CD4-positive, alpha-beta T cell treated with Interleukin-10 for 1 hour (primary cell): ENCODE measurements at regions not wholly inside any gene's neighbourhood (a gene's known extent, or its start where the extent isn't known, plus 50 kb on each side); places are given as distances from the start of the nearest gene placed in this dataset.
"Not testable (repeated sequence)": the region's sequence is repeated elsewhere in the genome, so short reads cannot be mapped to it uniquely, and the experiment has no call there.

ENCODE experiments used
- DNase-seq: peaks from one replicate; pipeline ENCODE4 v3.0.0-alpha.2; 2020

DNA sequence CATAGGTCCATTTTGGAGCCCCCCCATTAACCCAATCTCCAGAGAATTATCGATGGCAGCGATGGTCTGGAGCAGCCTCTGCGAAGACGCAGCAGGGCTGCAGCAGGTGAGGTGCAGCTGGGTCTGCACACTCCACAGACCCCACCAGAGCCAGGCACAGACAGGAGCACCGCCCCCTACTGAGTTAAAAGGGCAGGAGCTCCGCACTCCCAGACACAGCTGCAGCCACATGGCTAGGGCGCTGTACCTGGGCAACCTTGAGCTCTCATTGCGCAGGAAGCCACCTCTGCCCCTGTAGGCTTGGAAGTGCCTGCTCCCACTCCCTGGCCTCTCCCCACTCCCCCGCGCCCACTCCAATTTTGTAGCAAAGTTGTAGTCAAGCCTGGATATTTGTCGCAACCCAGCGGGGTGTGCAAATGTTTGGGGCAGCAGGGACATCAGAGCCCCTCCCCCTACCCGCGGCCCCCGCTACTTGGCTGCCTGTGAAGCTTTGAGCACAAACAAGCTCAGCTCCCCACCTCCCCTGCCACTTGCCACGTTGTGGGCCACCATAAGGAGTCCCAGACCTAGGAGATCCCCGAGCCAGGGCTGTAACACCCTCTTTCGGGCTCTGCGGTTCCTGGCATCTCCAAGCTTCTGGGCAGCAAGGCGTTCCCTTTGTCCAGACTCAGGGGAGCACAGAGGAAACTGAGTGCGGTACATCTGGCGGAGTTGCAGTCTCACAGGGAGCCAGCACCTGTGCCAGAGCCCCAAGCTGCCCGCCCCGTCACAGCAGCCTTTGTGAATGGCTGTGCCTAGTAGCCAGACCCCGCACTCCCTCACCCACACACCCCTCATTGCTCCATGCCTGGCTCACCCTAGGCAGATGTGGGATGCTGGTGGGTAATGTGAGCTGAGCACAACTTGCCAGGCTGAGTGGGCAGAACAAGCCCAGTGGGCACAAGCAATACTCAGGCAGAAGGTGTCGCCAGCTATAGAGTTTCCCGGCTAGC lies 949.7 kb upstream of the SLITRK1 start:
- DNase-seq = no peak

DNA sequence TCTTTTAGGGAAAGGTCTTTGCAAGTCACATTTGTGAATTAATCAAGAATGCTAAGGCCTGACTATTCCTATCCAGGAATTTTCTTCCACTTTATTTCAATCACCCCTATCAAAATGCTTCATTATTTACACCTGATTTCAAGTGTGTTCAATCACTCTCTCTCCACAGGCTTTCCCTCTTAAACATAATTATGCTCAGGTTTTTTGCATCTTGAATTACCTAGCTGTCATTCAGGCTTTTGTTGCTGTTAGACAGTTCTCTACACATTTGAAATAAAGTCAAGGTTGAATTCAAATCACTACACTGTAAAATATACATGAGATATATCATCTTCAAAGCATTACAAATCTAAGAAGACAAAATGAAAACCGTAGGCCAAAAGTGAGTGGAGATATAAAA lies 941.3 kb upstream of the SLITRK1 start:
- no peak for DNase-seq

DNA sequence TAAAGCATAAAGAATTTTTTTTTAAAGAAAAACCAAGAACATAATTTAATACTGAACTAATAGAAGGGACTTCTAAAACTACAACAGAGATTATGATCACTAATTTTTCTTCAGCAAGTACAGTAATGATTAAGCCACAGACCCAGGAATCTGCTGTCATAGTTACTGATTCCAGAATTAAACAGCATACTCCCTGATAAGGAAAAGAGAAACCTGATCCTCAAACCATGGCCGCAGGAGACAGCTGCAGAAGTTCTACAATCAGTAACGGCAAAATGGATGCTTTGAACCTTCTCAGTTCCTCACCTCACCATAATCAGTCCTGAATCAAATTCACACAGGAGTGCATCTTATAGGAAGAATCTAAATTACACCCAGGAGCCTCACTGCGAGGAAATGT lies 939.0 kb upstream of the SLITRK1 start:
- DNase-seq = no peak

DNA sequence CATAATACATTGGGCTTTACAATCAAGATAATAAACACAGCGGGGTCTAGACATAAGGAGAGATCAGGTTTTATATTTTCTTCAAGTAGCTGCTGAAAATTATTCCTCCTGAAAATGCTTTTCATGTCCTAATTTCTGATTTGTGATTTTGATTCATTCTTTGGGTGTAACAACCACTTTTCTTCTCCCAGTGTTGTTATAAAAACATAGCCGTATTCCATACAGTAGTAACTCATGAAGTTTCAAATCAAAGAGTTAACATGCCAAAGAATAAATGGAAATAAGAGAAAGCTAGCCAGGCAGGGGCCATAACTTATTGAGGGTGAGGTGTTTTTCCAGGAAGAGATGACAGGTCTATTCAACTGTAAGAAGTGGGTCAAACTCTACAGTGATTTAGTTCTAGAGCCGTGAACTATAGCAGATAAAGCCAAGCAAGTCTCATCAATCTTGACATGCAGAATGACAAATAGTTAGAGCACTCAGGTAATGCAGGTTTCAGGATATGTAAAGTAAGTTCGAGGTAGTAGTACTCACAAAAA lies 934.4 kb upstream of the SLITRK1 start:
- DNase-seq = no peak

GRCh38 chr13:84812789-84813188 lies 930.5 kb upstream of the SLITRK1 start:
- DNase-seq = no peak

DNA sequence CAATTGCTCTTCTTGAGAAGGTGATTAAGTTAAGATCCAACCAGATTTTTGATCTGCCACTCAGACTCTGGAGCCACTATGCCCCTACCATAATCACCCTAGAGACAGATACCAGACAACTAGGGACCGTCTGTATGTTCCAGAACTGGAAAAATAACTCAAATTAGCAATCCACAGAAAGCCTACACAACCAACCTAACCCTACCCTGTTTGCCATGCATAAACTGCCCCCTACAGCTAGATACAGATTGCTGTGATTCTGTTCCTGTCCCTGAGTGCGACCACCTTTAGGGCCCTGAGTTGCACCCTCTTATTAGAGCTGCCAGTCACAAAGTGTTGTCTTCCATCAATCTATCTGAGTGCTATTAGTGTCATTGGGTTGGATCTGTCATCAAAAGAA lies 929.8 kb upstream of the SLITRK1 start:
- no peak for DNase-seq

DNA sequence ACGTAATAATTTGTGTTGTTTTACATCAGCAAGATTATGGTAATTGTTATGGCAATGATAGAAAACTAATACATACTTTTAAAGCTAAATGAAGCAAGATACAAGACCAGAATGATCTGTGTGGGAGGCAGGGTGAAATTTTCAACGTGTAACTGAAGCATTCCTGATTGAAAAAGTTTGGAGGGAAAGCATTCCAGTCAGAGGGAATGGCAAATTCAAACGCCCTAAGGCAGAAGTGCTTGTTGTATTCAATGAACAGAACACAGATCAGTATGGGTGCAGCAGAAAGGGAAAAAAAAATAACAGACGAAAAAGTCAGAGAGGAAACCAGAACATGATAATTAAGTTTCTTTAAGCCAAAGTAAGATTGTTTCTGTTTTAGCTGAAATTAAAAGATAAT lies 928.5 kb upstream of the SLITRK1 start:
- no peak for DNase-seq

DNA sequence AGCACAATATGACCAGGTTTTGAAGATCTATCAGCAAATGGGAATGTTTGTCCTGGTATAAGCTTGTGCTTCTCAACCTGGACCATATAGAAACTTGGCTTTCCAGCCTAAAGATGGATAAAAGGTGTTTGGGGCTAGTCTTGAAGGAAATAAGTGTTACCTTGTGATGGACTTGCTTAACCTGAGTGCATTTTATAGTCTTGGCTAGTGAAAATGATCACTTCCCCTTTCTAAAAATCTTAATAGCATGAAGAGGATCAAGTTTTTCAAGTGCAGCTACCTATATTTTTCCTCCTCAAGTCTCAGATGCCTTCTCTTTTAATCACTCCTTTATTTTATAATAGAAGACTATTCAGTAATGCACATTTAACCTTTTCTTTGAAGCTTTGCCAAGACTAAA lies 919.8 kb upstream of the SLITRK1 start:
- DNase-seq = no peak

DNA sequence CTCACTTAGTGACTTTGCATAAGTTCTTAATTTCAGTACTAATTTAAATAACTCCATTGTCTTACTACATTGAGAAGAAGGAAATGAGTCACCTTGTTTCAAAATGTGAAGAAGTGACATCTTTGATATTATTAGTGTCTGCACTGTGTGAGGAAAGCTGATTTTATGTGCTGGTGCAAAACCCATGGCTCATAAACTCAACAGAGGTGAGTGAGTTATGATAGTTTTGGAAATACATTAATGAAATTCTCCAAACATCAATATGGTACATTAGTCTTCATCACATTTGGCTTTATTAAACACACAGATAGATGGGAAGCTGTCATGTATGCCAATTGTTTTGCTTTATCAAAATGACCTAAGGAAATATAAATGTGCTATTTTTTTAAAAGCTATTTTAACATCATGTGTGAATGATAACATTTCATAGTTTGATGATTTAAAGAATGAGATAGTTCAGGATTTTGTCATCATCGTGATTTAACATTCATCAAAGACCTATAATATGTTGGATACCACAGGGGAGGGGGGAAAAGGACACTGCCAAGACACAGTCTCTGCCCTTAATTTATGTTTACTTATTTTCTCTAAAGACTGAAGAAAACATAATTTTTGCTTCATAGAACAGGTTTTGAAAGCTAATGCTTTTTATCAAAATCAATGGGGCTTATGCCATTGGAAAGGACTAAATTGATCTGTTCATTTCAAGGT lies 902.3 kb upstream of the SLITRK1 start:
- DNase-seq = no peak

DNA sequence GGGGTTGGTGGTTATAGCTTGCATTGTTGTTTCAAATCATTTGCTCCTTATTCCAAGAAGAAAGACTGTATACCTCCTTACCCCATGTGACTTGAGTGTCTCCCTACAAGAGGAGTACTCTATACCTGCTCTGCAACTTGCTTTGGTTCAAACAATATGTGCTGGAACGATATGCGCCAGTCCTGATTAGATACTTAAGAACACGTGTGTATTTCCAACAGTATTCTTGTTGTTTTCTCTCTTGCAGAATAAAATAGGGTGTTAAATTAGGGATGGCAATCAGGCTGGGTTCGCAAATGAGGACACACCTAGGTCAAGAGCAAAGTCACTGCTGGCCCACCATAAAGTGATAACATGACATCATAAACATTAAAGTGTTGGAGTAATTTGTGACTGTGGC lies 895.0 kb upstream of the SLITRK1 start:
- DNase-seq = no peak

DNA sequence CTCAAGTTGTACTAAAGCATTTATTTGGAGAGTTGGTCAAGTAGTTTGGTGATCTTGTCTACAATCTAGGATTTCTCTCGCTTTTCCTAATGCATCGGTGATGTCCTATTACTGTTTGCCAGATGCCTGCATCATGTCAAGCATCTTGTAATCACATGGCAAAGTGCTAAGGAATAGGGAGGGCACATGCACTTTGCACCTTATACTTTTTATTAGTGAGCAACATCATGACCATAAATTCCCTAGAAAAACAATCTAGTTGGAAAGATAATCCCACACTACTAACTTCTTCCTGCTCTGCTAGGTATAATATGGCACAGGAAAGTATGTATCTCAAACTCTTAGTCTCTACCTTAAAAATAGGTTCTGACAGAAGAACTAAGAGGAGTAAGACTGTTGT lies 894.3 kb upstream of the SLITRK1 start:
- no peak for DNase-seq

- DNase-seq = not testable (repeated sequence)
Observed at GRCh38 chr13:84775920-84776319, 893.6 kb upstream of the SLITRK1 start.

GRCh38 chr13:84774111-84774510 lies 891.8 kb upstream of the SLITRK1 start:
- no peak for DNase-seq

- DNase-seq = no peak
Observed at GRCh38 chr13:84760956-84761355, 878.7 kb upstream of the SLITRK1 start.

GRCh38 chr13:84749126-84749525 lies 866.9 kb upstream of the SLITRK1 start:
- DNase-seq = no peak

DNA sequence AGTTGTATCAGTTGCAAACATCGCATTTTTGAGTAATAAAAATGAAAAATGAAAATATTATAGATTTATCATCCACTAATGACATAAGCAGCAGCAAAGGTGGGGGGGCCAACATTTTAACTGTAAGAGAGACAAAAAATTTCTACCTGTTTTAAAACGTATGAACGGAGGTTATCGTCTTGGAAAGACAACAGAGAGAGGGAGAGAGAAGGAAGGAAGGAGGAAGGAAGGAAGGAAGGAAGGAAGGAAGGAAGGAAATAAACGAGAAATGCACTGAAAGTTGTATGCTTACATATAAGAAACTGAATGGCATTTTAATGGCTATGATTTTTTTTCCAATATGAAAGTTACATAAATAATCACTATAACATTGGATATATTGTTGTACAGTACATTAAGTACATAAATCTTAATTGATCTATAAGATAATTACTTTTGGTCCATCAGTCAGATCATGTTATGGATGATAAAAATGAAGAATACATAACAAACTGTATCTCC lies 862.8 kb upstream of the SLITRK1 start:
- no peak for DNase-seq

DNA sequence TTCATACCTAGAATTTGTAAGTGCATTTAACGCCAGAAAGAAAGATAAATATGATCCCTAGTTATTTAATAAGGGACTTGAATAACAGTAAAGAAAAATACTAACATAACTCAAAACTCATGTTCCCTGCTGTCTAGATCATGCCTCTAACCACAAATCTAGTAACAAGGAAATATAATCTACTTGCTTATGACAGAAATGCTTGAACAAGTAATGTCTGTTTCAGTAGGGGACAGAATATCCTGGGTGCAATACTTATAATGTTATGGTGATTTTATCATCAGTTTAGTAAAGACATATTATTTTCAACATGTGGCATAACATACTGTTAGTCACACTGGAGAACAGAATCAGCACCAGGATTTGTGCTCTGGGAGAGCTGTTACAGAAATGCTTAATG lies 861.9 kb upstream of the SLITRK1 start:
- DNase-seq = no peak

- DNase-seq = no peak
Observed at GRCh38 chr13:84741253-84741652, 859.0 kb upstream of the SLITRK1 start.

- DNase-seq = no peak
Observed at GRCh38 chr13:84739021-84739420, 856.7 kb upstream of the SLITRK1 start.

DNA sequence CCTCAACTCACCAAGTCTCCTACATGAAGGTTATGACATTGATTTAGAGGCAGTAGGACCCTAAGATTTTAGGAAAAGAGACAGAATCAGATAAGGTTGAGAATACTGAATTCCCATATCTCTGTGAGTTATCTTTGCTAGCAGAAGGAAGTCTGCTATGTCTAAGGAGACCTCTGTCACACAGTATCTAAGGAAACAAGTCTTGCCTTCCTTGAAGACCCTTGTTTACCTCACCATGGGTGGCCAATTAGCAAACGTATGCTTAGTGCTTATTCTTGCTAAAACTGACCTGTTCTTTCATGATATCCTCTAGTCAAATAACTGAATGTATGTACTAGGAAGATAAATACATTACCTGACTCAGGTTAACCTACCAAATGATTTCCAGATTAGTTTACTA lies 855.4 kb upstream of the SLITRK1 start:
- DNase-seq = no peak

DNA sequence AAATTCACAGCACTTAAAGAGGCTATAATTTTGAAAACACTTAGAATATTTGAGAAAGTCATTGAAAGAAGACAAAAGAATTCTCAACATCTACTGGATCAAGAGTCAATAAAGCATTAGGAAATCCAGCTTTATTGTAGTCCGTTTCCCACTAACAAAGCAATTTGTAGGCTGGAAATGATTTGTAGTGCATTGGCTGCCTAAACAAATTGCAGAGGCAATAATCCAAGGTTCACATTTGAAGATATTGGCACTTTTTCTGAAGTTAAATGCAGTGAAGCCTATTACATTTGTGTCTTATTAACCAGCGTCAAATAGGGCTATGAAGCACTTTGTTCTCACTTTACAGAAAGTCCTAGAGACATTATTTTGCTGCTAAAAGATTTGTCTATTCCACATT lies 848.1 kb upstream of the SLITRK1 start:
- no peak for DNase-seq

DNA sequence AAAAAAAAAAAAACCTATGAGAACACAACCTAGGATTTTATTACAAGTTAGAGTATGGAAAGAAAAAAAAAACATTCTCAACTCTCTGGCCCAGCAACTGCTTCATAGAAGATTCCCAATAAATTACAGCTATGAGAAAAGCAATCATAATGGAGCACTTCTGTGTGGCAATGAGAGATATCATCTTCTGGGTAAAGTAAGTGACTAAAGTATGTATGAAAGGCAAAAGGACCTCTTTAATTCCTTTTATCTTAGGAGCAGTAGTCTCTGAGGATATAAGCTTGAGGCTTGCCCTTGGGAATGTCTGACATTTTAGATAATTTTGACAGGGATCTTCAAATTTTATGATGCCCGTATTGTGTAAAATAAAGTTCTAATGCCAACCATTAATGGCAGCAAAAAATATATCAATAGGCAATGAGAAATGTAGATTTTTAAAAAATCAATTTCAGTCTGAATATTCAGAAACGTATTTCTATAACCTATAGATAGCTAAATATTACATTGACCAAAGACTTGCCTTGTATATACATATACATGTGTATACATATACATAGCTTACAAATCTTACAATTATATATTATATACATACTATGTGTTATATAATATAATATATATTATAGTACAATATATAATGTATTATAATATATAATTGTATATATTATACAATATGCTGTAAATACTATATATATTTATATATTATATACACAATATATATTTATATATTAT lies 823.9 kb upstream of the SLITRK1 start:
- no peak for DNase-seq

GRCh38 chr13:84702174-84702573 lies 819.9 kb upstream of the SLITRK1 start:
- DNase-seq = no peak
